PC-9 (cell line): ENCODE measurements at regions not wholly inside any gene's neighbourhood (a gene's known extent, or its start where the extent isn't known, plus 50 kb on each side); places are given as distances from the start of the nearest gene placed in this dataset.

Source experiments
- BruUV-seq: library from RNA; stranded (reverse); fragments of 400-500 nt; replicated peaks from 2 replicates; lab custom pipeline; 2021; lab: Mats Ljungman, UMichigan
- CTCF ChIA-PET: fragments of 300-600 bp; sonication (Branson Sonifier 250); formaldehyde crosslinking; loops from one replicate; lab custom pipeline; 2022; ENCODE audit warnings: antibody characterized with exemption; lab: Charles Lee
- POLR2A ChIA-PET: fragments of 300-600 bp; sonication (Branson Sonifier 250); formaldehyde crosslinking; loops from one replicate; lab custom pipeline; 2022; ENCODE audit warnings: antibody characterized with exemption; ENCODE audit not compliant: unreplicated experiment; lab: Charles Lee
- DNase-seq, 2 experiments: peaks; one replicate each; pipeline versions ENCODE4 v3.0.0 to v3.0.0-alpha.2; 2015 to 2022; ENCODE audit warnings: mixed read lengths in 1 of 2
- H2AFZ ChIP-seq: fragments of 200-600 bp; sonication (generic); 2 replicates; pipeline ENCODE4 v1.8.1; 2017; ENCODE audit warnings: antibody characterized with exemption
- H3F3A ChIP-seq: fragments of 200-600 bp; sonication (generic); 2 replicates; pipeline ENCODE4 v1.8.1; 2017; ENCODE audit warnings: antibody characterized with exemption, mild to moderate bottlenecking, low read depth; ENCODE audit not compliant: insufficient read depth
- H3K27ac ChIP-seq: fragments of 200-600 bp; sonication (generic); 2 replicates; pipeline ENCODE4 v1.6.1; 2016; ENCODE audit warnings: mixed run types
- H3K27me3 ChIP-seq: fragments of 200-600 bp; sonication (generic); 2 replicates; pipeline ENCODE4 v1.6.1; 2016; ENCODE audit warnings: low read depth, mixed run types; ENCODE audit not compliant: insufficient read depth
- H3K36me3 ChIP-seq: fragments of 200-600 bp; sonication (generic); 2 replicates; pipeline ENCODE4 v1.6.1; 2016; ENCODE audit warnings: low read depth, mixed run types
- H3K4me1 ChIP-seq: fragments of 200-600 bp; sonication (generic); replicated peaks from 2 replicates; pipeline ENCODE4 v1.6.1; 2016; ENCODE audit warnings: mixed run types; ENCODE audit not compliant: insufficient read depth
- H3K4me2 ChIP-seq: fragments of 200-600 bp; sonication (generic); 2 replicates; pipeline ENCODE4 v1.6.1; 2017; ENCODE audit warnings: mixed run types
- H3K4me3 ChIP-seq: fragments of 200-600 bp; sonication (generic); 2 replicates; pipeline ENCODE4 v1.6.1; 2016; ENCODE audit warnings: mixed run types
- H3K79me2 ChIP-seq: fragments of 200-600 bp; sonication (generic); 2 replicates; pipeline ENCODE4 v1.6.1; 2017; ENCODE audit warnings: low read depth, mixed run types
- H3K9me2 ChIP-seq: fragments of 200-600 bp; sonication (generic); 2 replicates; pipeline ENCODE4 v1.8.1; 2017; ENCODE audit warnings: mild to moderate bottlenecking; ENCODE audit not compliant: insufficient read depth
- H3K9me3 ChIP-seq: fragments of 200-600 bp; sonication (generic); 2 replicates; pipeline ENCODE4 v1.8.1; 2016; ENCODE audit warnings: low read depth; ENCODE audit not compliant: insufficient read depth
- H4K20me1 ChIP-seq: fragments of 200-600 bp; sonication (generic); 2 replicates; pipeline ENCODE4 v1.8.1; 2017; ENCODE audit not compliant: insufficient read depth
- EZH2 ChIP-seq: fragments of 200-600 bp; sonication (generic); IDR thresholded peaks from 2 replicates; pipeline ENCODE4 v1.8.0; 2017; ENCODE audit warnings: antibody characterized with exemption, low read depth
- intact Hi-C: fragments of 100-400 bp; cut with micrococcal nuclease; formaldehyde crosslinking; loops from one replicate; pipeline ENCODE4 v1.10.0; 2022; ENCODE audit not compliant: unreplicated experiment
- TF ChIP-seq, protein P1 (sequence below): fragments of 200-600 bp; sonication (generic); conservative IDR thresholded peaks from 2 replicates; pipeline ENCODE4 v1.6.1; 2017; ENCODE audit warnings: mixed run types, antibody characterized with exemption, mild to moderate bottlenecking, moderate library complexity

GRCh38 chrX:34576864-34577263 lies 80.2 kb downstream of the TMEM47 start:
- no peaks in the 10 kb centered on the region for H3K9me2 ChIP-seq
- no peaks in the 10 kb centered on the region for H3K36me3 ChIP-seq
- no peaks in the 10 kb centered on the region for H3F3A ChIP-seq
- no peak for DNase-seq
- no peaks in the 10 kb centered on the region for H3K9me3 ChIP-seq
- intact Hi-C loops, result no loop called here
- H3K79me2 ChIP-seq, result no peaks in the 10 kb centered on the region
- H4K20me1 ChIP-seq, result no peaks in the 10 kb centered on the region
- no peaks in the 10 kb centered on the region for H3K4me1 ChIP-seq
- no peak for TF ChIP-seq EZH2
- no peak overlapping the region for H3K27ac ChIP-seq
- CTCF ChIA-PET, result no interaction called here
- H3K4me3 ChIP-seq, result no peak overlapping the region
- no peaks in the 10 kb centered on the region for H3K27me3 ChIP-seq
- POLR2A ChIA-PET, result interaction anchor here (0.7 kb wide), 1 partner anchor 1174 kb away, joined by 3 read pairs; no protein-coding TSS in a partner anchor
- H2AFZ ChIP-seq, result no peak overlapping the region
- no peak overlapping the region for H3K4me2 ChIP-seq
- no TSS peak for BruUV-seq

GRCh38 chrX:34565981-34566380 lies 91.1 kb downstream of the TMEM47 start:
- Histone ChIP-seq H3K4me1 (no peaks in the 10 kb centered on the region), H3F3A (no peaks in the 10 kb centered on the region), H3K27me3 (no peaks in the 10 kb centered on the region), H3K36me3 (no peaks in the 10 kb centered on the region), H3K79me2 (no peaks in the 10 kb centered on the region), H3K9me3 (no peaks in the 10 kb centered on the region), H3K27ac (no peak overlapping the region), H3K4me2 (no peak overlapping the region), H3K9me2 (no peaks in the 10 kb centered on the region), H3K4me3 (no peak overlapping the region), H2AFZ (no peak overlapping the region), H4K20me1 (no peaks in the 10 kb centered on the region)
- ChIA-PET POLR2A (no interaction called here), CTCF (no interaction called here)
- DNase-seq, result no peak
- TF ChIP-seq, protein P1, sequence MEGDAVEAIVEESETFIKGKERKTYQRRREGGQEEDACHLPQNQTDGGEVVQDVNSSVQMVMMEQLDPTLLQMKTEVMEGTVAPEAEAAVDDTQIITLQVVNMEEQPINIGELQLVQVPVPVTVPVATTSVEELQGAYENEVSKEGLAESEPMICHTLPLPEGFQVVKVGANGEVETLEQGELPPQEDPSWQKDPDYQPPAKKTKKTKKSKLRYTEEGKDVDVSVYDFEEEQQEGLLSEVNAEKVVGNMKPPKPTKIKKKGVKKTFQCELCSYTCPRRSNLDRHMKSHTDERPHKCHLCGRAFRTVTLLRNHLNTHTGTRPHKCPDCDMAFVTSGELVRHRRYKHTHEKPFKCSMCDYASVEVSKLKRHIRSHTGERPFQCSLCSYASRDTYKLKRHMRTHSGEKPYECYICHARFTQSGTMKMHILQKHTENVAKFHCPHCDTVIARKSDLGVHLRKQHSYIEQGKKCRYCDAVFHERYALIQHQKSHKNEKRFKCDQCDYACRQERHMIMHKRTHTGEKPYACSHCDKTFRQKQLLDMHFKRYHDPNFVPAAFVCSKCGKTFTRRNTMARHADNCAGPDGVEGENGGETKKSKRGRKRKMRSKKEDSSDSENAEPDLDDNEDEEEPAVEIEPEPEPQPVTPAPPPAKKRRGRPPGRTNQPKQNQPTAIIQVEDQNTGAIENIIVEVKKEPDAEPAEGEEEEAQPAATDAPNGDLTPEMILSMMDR, result no peak
- TF ChIP-seq EZH2, result no peak
- no TSS peak for BruUV-seq
- intact Hi-C loops, result no loop called here

DNA sequence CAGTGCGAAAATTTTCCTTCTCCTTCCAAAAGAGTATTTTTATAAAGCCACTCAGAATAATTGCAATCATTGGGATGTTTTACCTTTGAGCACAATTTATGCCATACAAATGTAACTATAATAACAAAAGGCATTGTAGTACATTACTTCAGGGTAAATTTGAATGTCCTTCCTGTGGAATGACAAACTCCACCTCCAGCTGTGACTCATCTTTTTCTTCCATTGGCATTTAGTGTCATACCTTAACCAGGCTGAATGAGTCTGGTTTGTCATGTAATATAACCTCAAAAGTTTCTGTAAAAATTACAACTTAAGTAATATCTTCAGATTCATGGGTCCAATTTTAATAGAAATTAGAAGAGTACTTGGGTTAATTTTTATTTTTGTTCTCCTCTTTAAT lies 93.3 kb downstream of the TMEM47 start:
- ChIA-PET POLR2A (no interaction called here), CTCF (no interaction called here)
- TF ChIP-seq, protein P1, result no peak
- no peak for TF ChIP-seq EZH2
- Histone ChIP-seq H3F3A (no peaks in the 10 kb centered on the region), H3K4me2 (no peak overlapping the region), H3K79me2 (no peaks in the 10 kb centered on the region), H3K9me3 (no peaks in the 10 kb centered on the region), H3K4me3 (no peak overlapping the region), H4K20me1 (no peaks in the 10 kb centered on the region), H3K27me3 (no peaks in the 10 kb centered on the region), H2AFZ (no peak overlapping the region), H3K27ac (no peak overlapping the region), H3K9me2 (no peaks in the 10 kb centered on the region), H3K36me3 (no peaks in the 10 kb centered on the region), H3K4me1 (no peaks in the 10 kb centered on the region)
- intact Hi-C loops, result no loop called here
- no peak for DNase-seq
- BruUV-seq, result no TSS peak

- H3F3A ChIP-seq, result no peaks in the 10 kb centered on the region
- no peaks in the 10 kb centered on the region for H3K27me3 ChIP-seq
- no TSS peak for BruUV-seq
- H3K4me2 ChIP-seq, result no peak overlapping the region
- no peaks in the 10 kb centered on the region for H3K9me3 ChIP-seq
- TF ChIP-seq EZH2, result no peak
- TF ChIP-seq, protein P1, result no peak
- H3K27ac ChIP-seq, result no peak overlapping the region
- no peaks in the 10 kb centered on the region for H3K9me2 ChIP-seq
- H3K36me3 ChIP-seq, result no peaks in the 10 kb centered on the region
- H3K4me3 ChIP-seq, result no peak overlapping the region
- ChIA-PET CTCF (no interaction called here), POLR2A (no interaction called here)
- DNase-seq, result no peak
- intact Hi-C loops, result no loop called here
- H3K79me2 ChIP-seq, result no peaks in the 10 kb centered on the region
- H3K4me1 ChIP-seq, result no peaks in the 10 kb centered on the region
- H4K20me1 ChIP-seq, result no peaks in the 10 kb centered on the region
- no peak overlapping the region for H2AFZ ChIP-seq
These were observed 94.0 kb downstream of the TMEM47 start for GRCh38 chrX:34563061-34563460.
